ENCODE measurements at regions not wholly inside any gene's neighbourhood (a gene's known extent, or its start where the extent isn't known, plus 50 kb on each side); places are given as distances from the start of the nearest gene placed in this dataset.
"Not testable (repeated sequence)": the region's sequence is repeated elsewhere in the genome, so short reads cannot be mapped to it uniquely, and the experiment has no call there.

DNA sequence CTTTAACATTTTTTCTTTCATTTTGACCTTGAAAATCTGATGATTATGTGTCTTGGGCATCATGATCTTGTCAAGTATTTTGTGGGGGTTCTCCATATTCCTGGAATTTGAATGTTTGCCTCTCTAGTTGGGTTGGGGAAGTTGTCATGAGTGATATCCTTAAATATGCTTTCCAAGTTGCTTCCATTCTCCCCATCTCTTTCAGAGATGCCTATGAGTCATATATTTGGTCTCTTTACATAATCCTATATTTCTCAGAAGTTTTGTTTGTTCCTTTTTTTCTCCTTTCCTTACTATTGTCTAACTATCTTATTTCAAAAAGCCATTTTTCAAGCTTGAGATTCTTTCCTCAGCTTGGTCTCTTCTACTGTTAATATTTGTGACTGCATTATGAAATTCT is 69.0 kb upstream of the CCDC80 start:
- H3K4me1 ChIP-seq = no peaks in the 10 kb centered on the region
- no peak overlapping the region for H3K4me3 ChIP-seq
- H3K27me3 ChIP-seq = no peaks in the 10 kb centered on the region
- H3K9me3 ChIP-seq = no peaks in the 10 kb centered on the region
- H3K36me3 ChIP-seq = no peaks in the 10 kb centered on the region
- no peak overlapping the region for H3K9ac ChIP-seq
- no peak overlapping the region for H3K27ac ChIP-seq
- H4K20me1 ChIP-seq = no peaks in the 10 kb centered on the region
- TF ChIP-seq Cebpa-rat (IDR thresholded peaks at IDR 0.05) = no peak
- H3K4me2 ChIP-seq = no peak overlapping the region

GRCh38 chr3:112699436-112699978 is 58.6 kb upstream of the CCDC80 start:
- H3K36me3 ChIP-seq = no peaks in the 10 kb centered on the region
- H3K9ac ChIP-seq = no peak overlapping the region
- no peak for TF ChIP-seq Cebpa-rat (IDR thresholded peaks at IDR 0.05)
- H3K9me3 ChIP-seq = no peaks in the 10 kb centered on the region
- no peak overlapping the region for H3K4me3 ChIP-seq
- no peaks in the 10 kb centered on the region for H4K20me1 ChIP-seq
- no peak overlapping the region for H3K27ac ChIP-seq
- no peak overlapping the region for H3K4me2 ChIP-seq
- H3K4me1 ChIP-seq = no peaks in the 10 kb centered on the region
- H3K27me3 ChIP-seq = no peaks in the 10 kb centered on the region

GRCh38 chr3:112698442-112698841 is 57.5 kb upstream of the CCDC80 start:
- not testable (repeated sequence) for H3K4me2 ChIP-seq, H3K4me3 ChIP-seq, H3K36me3 ChIP-seq, H3K9ac ChIP-seq, H4K20me1 ChIP-seq, H3K27me3 ChIP-seq, H3K4me1 ChIP-seq, H3K9me3 ChIP-seq, H3K27ac ChIP-seq

DNA sequence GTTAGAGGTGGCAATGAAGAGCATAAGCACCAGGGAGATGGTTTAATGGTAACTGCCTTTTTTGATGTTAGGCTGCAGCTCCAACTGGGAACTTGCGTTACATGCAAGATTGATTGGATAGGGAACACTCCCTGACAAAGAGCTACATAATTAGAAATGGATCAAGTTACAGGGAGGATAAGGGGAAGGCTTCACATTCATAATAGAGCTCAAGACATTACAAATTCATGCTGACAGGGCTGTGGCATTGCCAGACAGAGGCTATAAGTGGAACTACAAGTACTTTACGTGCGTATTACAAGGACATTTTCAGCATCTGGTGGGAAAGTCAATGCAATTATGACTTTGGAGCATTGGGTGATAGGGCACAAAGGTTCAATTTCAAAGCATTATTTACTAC is 55.3 kb upstream of the CCDC80 start:
- not testable (repeated sequence) for H3K36me3 ChIP-seq, H3K9ac ChIP-seq, H3K4me1 ChIP-seq, H3K4me3 ChIP-seq, H3K9me3 ChIP-seq, H3K27ac ChIP-seq, H4K20me1 ChIP-seq, H3K27me3 ChIP-seq, H3K4me2 ChIP-seq

DNA sequence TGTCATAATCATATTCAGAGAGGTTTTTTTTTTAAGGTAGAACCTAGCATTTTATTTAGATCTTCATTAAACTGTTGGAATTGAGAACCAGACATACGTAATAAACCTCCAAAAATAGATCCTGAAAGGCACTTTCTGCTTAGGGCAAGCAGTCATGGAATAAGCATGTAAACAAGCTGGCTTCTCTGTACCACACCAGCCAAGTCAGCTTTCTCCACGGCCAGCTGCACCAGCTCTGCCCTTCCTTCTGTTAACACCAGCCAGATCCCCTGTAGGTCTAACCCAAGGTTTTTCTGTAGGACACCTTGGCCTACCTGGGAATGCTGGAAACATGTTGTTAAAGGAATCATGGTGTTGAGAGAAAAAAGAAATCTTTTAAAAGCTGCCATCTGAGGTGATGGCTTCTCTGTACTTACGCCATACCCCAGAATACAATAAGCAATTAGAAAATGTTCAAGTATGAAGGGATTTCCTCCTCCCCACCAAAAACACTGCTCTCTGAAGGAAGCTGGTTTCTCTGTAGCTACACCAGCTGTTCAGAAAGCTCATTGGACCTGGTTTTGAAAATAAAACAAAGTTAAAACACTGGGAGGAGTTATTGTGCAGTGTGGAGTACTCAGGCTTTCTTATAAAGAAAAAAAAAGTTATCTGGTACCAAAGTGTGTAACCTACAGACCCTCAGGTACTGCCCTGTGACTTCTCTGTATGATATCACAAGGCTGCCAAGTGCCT is 54.6 kb upstream of the CCDC80 start:
- H3K27ac ChIP-seq, H3K27me3 ChIP-seq, H3K9me3 ChIP-seq, H3K4me3 ChIP-seq, H3K4me1 ChIP-seq, H3K36me3 ChIP-seq, H4K20me1 ChIP-seq, H3K9ac ChIP-seq, H3K4me2 ChIP-seq: not testable (repeated sequence)

- H3K4me2 ChIP-seq, H3K27ac ChIP-seq, H4K20me1 ChIP-seq, H3K27me3 ChIP-seq, H3K9ac ChIP-seq, H3K36me3 ChIP-seq, H3K4me1 ChIP-seq, H3K4me3 ChIP-seq, H3K9me3 ChIP-seq: not testable (repeated sequence)
Observed at GRCh38 chr3:112694906-112695305, 54.0 kb upstream of the CCDC80 start.

DNA sequence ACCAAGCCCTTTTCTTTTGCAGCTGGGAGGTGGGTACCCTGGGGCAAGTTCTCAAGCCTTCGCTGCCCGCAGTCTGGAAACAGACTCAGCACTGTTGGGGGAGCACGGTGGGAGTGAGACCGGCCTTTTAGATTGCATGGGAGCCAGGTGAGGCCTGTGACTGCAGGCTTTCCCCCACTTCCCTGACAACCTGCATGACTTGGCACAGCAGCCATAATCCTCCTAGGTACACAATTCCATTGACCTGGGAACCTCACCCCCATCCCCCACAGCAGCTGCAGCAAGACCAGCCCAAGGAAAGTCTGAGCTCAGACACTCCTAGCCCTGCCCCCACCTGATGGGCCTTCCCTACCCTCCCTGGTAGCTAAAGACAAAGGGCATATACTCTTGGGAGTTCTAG is 52.2 kb upstream of the CCDC80 start:
- H4K20me1 ChIP-seq = no peaks in the 10 kb centered on the region
- no peak overlapping the region for H3K27ac ChIP-seq
- no peak overlapping the region for H3K9ac ChIP-seq
- H3K27me3 ChIP-seq = no peaks in the 10 kb centered on the region
- no peak for TF ChIP-seq Cebpa-rat (IDR thresholded peaks at IDR 0.05)
- no peak overlapping the region for H3K4me3 ChIP-seq
- H3K4me2 ChIP-seq = peak overlapping the region; percentile 24
- peaks cover 13% of the 10 kb centered on the region for H3K4me1 ChIP-seq
- no peaks in the 10 kb centered on the region for H3K36me3 ChIP-seq
- H3K9me3 ChIP-seq = 0 out of 2 replicates have a peak, but pooled peaks cover 6% of the 10 kb centered on the region

Data from BLaER1 (cell line).